ENCODE measurements at regions not wholly inside any gene's neighbourhood (a gene's known extent, or its start where the extent isn't known, plus 50 kb on each side); places are given as distances from the start of the nearest gene placed in this dataset.

- no peak for TF ChIP-seq POLR2AphosphoS5 (IDR thresholded peaks at IDR 0.05; ENCODE audit: low read depth, low read length)
Measured at GRCh38 chr10:43842072-43842471, 193.4 kb upstream of the ZNF32 start (continued).

- no peak overlapping the region for H2BK12ac ChIP-seq (ENCODE audit: low read depth, low read length)
- H3K36me3 ChIP-seq (ENCODE audit: control insufficient read depth in 2 of 4, insufficient read depth in 4 of 4, low read length in 3 of 4): no peaks in the 10 kb centered on the region
- no peak overlapping the region for H2AFZ ChIP-seq (ENCODE audit: low read length)
- DNase-seq (ENCODE audit: low read depth in 1 of 2, low spot score in 2 of 2) (no peak), FAIRE-seq (no peak)
- H4K20me1 ChIP-seq (replicated peaks in 1 of 2; ENCODE audit: control insufficient read depth in 1 of 2, insufficient read depth in 2 of 2, low read length in 2 of 2): no peaks in the 10 kb centered on the region
- no peak overlapping the region for H2BK120ac ChIP-seq (replicated peaks; ENCODE audit: low read depth, low read length)
- H3K23me2 ChIP-seq (ENCODE audit: low read depth, low read length): no peaks in the 10 kb centered on the region
- POLR2A ChIA-PET (ENCODE audit: partially characterized antibody): no interaction called here
- H2BK15ac ChIP-seq (ENCODE audit: low read length): no peak overlapping the region
- H3K14ac ChIP-seq (ENCODE audit: insufficient read length): no peak overlapping the region
- H3K4me2 ChIP-seq (ENCODE audit: insufficient read depth in 1 of 2, low read depth in 2 of 2, low read length in 2 of 2): no peak overlapping the region
- no peak overlapping the region for H3K23ac ChIP-seq (ENCODE audit: insufficient read length)
- H3K4me1 ChIP-seq (replicated peaks in 1 of 4; ENCODE audit: control insufficient read depth in 3 of 4, insufficient read depth in 4 of 4, low read length in 3 of 4): no peaks in the 10 kb centered on the region
- H4K5ac ChIP-seq (ENCODE audit: insufficient read length, low read depth, low read length): no peak overlapping the region
- H3K27me3 ChIP-seq (replicated peaks in 1 of 4; ENCODE audit: control insufficient read depth in 3 of 4, extremely low read depth in 1 of 4, insufficient read depth in 3 of 4, low read length in 3 of 4): no peaks in the 10 kb centered on the region
- H2BK20ac ChIP-seq (ENCODE audit: low read length): no peak overlapping the region
- CTCF ChIA-PET (ENCODE audit: partially characterized antibody): no interaction called here
- H2AK5ac ChIP-seq (ENCODE audit: low read depth, low read length): no peak overlapping the region
- TF ChIP-seq GABPA (IDR thresholded peaks at IDR 0.05; ENCODE audit: borderline replicate concordance, insufficient read depth, low read length): no peak
- TF ChIP-seq MAX (IDR thresholded peaks at IDR 0.05): no peak
- TF ChIP-seq HDAC6 (IDR thresholded peaks at IDR 0.05; ENCODE audit: low read depth, low read length): no peak
- no peak for TF ChIP-seq JUN (IDR thresholded peaks at IDR 0.05; ENCODE audit: low read depth, low read length)
- TF ChIP-seq JUND (IDR thresholded peaks at IDR 0.05; ENCODE audit: low read length): no peak
- TF ChIP-seq CHD2 (IDR thresholded peaks at IDR 0.05; ENCODE audit: low read length): no peak
- no peak for TF ChIP-seq ZNF274 (IDR thresholded peaks at IDR 0.05; ENCODE audit: borderline replicate concordance, extremely low read depth, low read length)
- no peak for TF ChIP-seq USF2 (IDR thresholded peaks at IDR 0.05; ENCODE audit: low read length)
- no peak overlapping the region for H2BK5ac ChIP-seq (ENCODE audit: low read depth, low read length)
- H3K56ac ChIP-seq (replicated peaks; ENCODE audit: insufficient read length, low read depth, low read length): no peak overlapping the region
- H3K4me3 ChIP-seq (ENCODE audit: extremely low read depth in 1 of 4, insufficient read depth in 2 of 4, low read depth in 3 of 4, low read length in 4 of 4): no peak overlapping the region
- no peak overlapping the region for H3K4ac ChIP-seq (replicated peaks; ENCODE audit: insufficient read length, low read depth, low read length)
- H3K9ac ChIP-seq (replicated peaks in 1 of 4; ENCODE audit: extremely low read depth in 1 of 4, low read depth in 3 of 4, low read length in 3 of 4): no peak overlapping the region
- H3K27ac ChIP-seq (ENCODE audit: low read depth, low read length): no peak overlapping the region
- H3K9me3 ChIP-seq (ENCODE audit: insufficient read depth in 2 of 2, low read depth in 1 of 2, low read length in 1 of 2): peaks cover 0 to 5% of the 10 kb centered on the region in 2 experiments; a peak in 2 of 4 replicates
- H4K8ac ChIP-seq (ENCODE audit: extremely low read depth, insufficient read depth, low read length): no peak overlapping the region
- no peak overlapping the region for H4K91ac ChIP-seq (replicated peaks; ENCODE audit: insufficient read length, low read length)
- 81% methylated on average over 3 of the region's 3 CpGs; no CpG with 5 or more reads in 1 of the 2 experiments for WGBS, 2 experiments (ENCODE audit: extremely low coverage in 1 of 2, insufficient coverage in 1 of 2, insufficient read length in 1 of 2, insufficient replicate concordance in 2 of 2, low coverage in 1 of 2, low lambda C conversion rate in 2 of 2, missing lambda C conversion rate in 1 of 2)
- H3K79me1 ChIP-seq (ENCODE audit: low read depth, low read length): no peaks in the 10 kb centered on the region
- no peak overlapping the region for H3K18ac ChIP-seq (ENCODE audit: extremely low read depth, low read length)
- no peaks in the 10 kb centered on the region for H3K79me2 ChIP-seq (ENCODE audit: control insufficient read depth in 1 of 2, insufficient read depth in 2 of 2, low read length in 2 of 2)
Measured at GRCh38 chr10:43839973-43840372, 191.3 kb upstream of the ZNF32 start.

Data from H1 (cell line).